ENCODE measurements at regions not wholly inside any gene's neighbourhood (a gene's known extent, or its start where the extent isn't known, plus 50 kb on each side); places are given as distances from the start of the nearest gene placed in this dataset.

- Histone ChIP-seq H3K79me2 (ENCODE audit: low read length) (no peaks in the 10 kb centered on the region), H3K4me3 (ENCODE audit: low read length) (no peak overlapping the region), H3K9ac (ENCODE audit: low read length) (no peak overlapping the region), H3K9me3 (ENCODE audit: low read length) (no peaks in the 10 kb centered on the region), H3K36me3 (ENCODE audit: insufficient read depth, low read length) (no peaks in the 10 kb centered on the region), H4K20me1 (ENCODE audit: insufficient read depth, low read depth, low read length) (no peaks in the 10 kb centered on the region), H3K27me3 (ENCODE audit: low read length) (no peaks in the 10 kb centered on the region), H3K4me2 (ENCODE audit: low read depth, low read length, poor library complexity, severe bottlenecking) (no peak overlapping the region), H3K4me1 (ENCODE audit: low read length) (peaks cover 8% of the 10 kb centered on the region), H3K27ac (ENCODE audit: low read length) (no peak overlapping the region), H2AFZ (ENCODE audit: low read length) (no peak overlapping the region), H3K9me2 (replicated peaks; ENCODE audit: insufficient read depth, low read length) (no peaks in the 10 kb centered on the region)
- no peak for DNase-seq
Measured at GRCh38 chr6:12609751-12610150, 106.8 kb upstream of the PHACTR1 start.

- no peak overlapping the region for H3K9ac ChIP-seq (ENCODE audit: low read length)
- H4K20me1 ChIP-seq (ENCODE audit: insufficient read depth, low read depth, low read length): no peaks in the 10 kb centered on the region
- no peak overlapping the region for H3K4me2 ChIP-seq (ENCODE audit: low read depth, low read length, poor library complexity, severe bottlenecking)
Measured at GRCh38 chr6:12610862-12611261, 105.7 kb upstream of the PHACTR1 start.

GRCh38 chr6:12613811-12614210, 102.8 kb upstream of the PHACTR1 start:
- H3K9ac ChIP-seq (ENCODE audit: low read length): no peak overlapping the region
- no peaks in the 10 kb centered on the region; the same call in 1 of the 2 replicates for H3K4me1 ChIP-seq (ENCODE audit: low read length)
- H3K9me3 ChIP-seq (ENCODE audit: low read length): no peaks in the 10 kb centered on the region
- no peaks in the 10 kb centered on the region for H3K79me2 ChIP-seq (ENCODE audit: low read length)
- H2AFZ ChIP-seq (ENCODE audit: low read length): no peak overlapping the region
- no peaks in the 10 kb centered on the region for H3K36me3 ChIP-seq (ENCODE audit: insufficient read depth, low read length)
- no peaks in the 10 kb centered on the region for H4K20me1 ChIP-seq (ENCODE audit: insufficient read depth, low read depth, low read length)
- H3K27me3 ChIP-seq (ENCODE audit: low read length): no peaks in the 10 kb centered on the region
- H3K9me2 ChIP-seq (replicated peaks; ENCODE audit: insufficient read depth, low read length): no peaks in the 10 kb centered on the region
- no peak overlapping the region for H3K4me3 ChIP-seq (ENCODE audit: low read length)
- no peak overlapping the region for H3K27ac ChIP-seq (ENCODE audit: low read length)
- DNase-seq: no peak
- H3K4me2 ChIP-seq (ENCODE audit: low read depth, low read length, poor library complexity, severe bottlenecking): no peak overlapping the region

More at GRCh38 chr6:12610862-12611261, 105.7 kb upstream of the PHACTR1 start:
- Histone ChIP-seq H3K9me2 (replicated peaks; ENCODE audit: insufficient read depth, low read length) (no peaks in the 10 kb centered on the region), H3K4me1 (ENCODE audit: low read length) (peaks cover 8% of the 10 kb centered on the region), H3K27ac (ENCODE audit: low read length) (no peak overlapping the region), H3K36me3 (ENCODE audit: insufficient read depth, low read length) (no peaks in the 10 kb centered on the region), H3K27me3 (ENCODE audit: low read length) (no peaks in the 10 kb centered on the region), H3K9me3 (ENCODE audit: low read length) (no peaks in the 10 kb centered on the region), H3K4me3 (ENCODE audit: low read length) (no peak overlapping the region), H3K79me2 (ENCODE audit: low read length) (no peaks in the 10 kb centered on the region), H2AFZ (ENCODE audit: low read length) (no peak overlapping the region)
- DNase-seq: no peak

GRCh38 chr6:12614456-12614855, 102.1 kb upstream of the PHACTR1 start:
- no peak overlapping the region for H3K4me2 ChIP-seq (ENCODE audit: low read depth, low read length, poor library complexity, severe bottlenecking)
- no peaks in the 10 kb centered on the region for H3K36me3 ChIP-seq (ENCODE audit: insufficient read depth, low read length)
- DNase-seq: no peak
- no peaks in the 10 kb centered on the region for H3K27me3 ChIP-seq (ENCODE audit: low read length)
- no peak overlapping the region for H2AFZ ChIP-seq (ENCODE audit: low read length)
- H4K20me1 ChIP-seq (ENCODE audit: insufficient read depth, low read depth, low read length): no peaks in the 10 kb centered on the region
- no peak overlapping the region for H3K9ac ChIP-seq (ENCODE audit: low read length)
- H3K4me1 ChIP-seq (ENCODE audit: low read length): no peaks in the 10 kb centered on the region
- H3K9me2 ChIP-seq (replicated peaks; ENCODE audit: insufficient read depth, low read length): no peaks in the 10 kb centered on the region
- no peaks in the 10 kb centered on the region for H3K9me3 ChIP-seq (ENCODE audit: low read length)
- no peak overlapping the region for H3K4me3 ChIP-seq (ENCODE audit: low read length)
- no peaks in the 10 kb centered on the region for H3K79me2 ChIP-seq (ENCODE audit: low read length)
- H3K27ac ChIP-seq (ENCODE audit: low read length): no peak overlapping the region

- Histone ChIP-seq H4K20me1 (ENCODE audit: insufficient read depth, low read depth, low read length) (no peaks in the 10 kb centered on the region), H3K4me3 (ENCODE audit: low read length) (no peak overlapping the region), H3K4me2 (ENCODE audit: low read depth, low read length, poor library complexity, severe bottlenecking) (no peak overlapping the region), H3K27me3 (ENCODE audit: low read length) (0 out of 2 replicates have a peak, but pooled peaks cover 4% of the 10 kb centered on the region), H3K36me3 (ENCODE audit: insufficient read depth, low read length) (no peaks in the 10 kb centered on the region), H3K9me3 (ENCODE audit: low read length) (no peaks in the 10 kb centered on the region), H3K79me2 (ENCODE audit: low read length) (no peaks in the 10 kb centered on the region), H3K4me1 (ENCODE audit: low read length) (no peaks in the 10 kb centered on the region), H3K27ac (ENCODE audit: low read length) (no peak overlapping the region), H3K9me2 (replicated peaks; ENCODE audit: insufficient read depth, low read length) (no peaks in the 10 kb centered on the region), H2AFZ (ENCODE audit: low read length) (no peak overlapping the region), H3K9ac (ENCODE audit: low read length) (no peak overlapping the region)
- no peak for DNase-seq
Measured at GRCh38 chr6:12618296-12618695, 98.3 kb upstream of the PHACTR1 start.

- no peak overlapping the region for H3K27ac ChIP-seq (ENCODE audit: low read length)
- no peaks in the 10 kb centered on the region for H3K79me2 ChIP-seq (ENCODE audit: low read length)
- H3K4me1 ChIP-seq (ENCODE audit: low read length): no peaks in the 10 kb centered on the region
- no peak overlapping the region for H2AFZ ChIP-seq (ENCODE audit: low read length)
- H3K27me3 ChIP-seq (ENCODE audit: low read length): 0 out of 2 replicates have a peak, but pooled peaks cover 4% of the 10 kb centered on the region
- H3K9ac ChIP-seq (ENCODE audit: low read length): no peak overlapping the region
- H4K20me1 ChIP-seq (ENCODE audit: insufficient read depth, low read depth, low read length): no peaks in the 10 kb centered on the region
- no peak overlapping the region for H3K4me2 ChIP-seq (ENCODE audit: low read depth, low read length, poor library complexity, severe bottlenecking)
- no peaks in the 10 kb centered on the region for H3K36me3 ChIP-seq (ENCODE audit: insufficient read depth, low read length)
- no peaks in the 10 kb centered on the region for H3K9me2 ChIP-seq (replicated peaks; ENCODE audit: insufficient read depth, low read length)
- no peaks in the 10 kb centered on the region for H3K9me3 ChIP-seq (ENCODE audit: low read length)
- no peak for DNase-seq
- H3K4me3 ChIP-seq (ENCODE audit: low read length): no peak overlapping the region
Measured at GRCh38 chr6:12621754-12622153, 94.8 kb upstream of the PHACTR1 start.

GRCh38 chr6:12622566-12622965, 94.0 kb upstream of the PHACTR1 start:
- no peaks in the 10 kb centered on the region for H3K79me2 ChIP-seq (ENCODE audit: low read length)
- H3K27me3 ChIP-seq (ENCODE audit: low read length): 0 out of 2 replicates have a peak, but pooled peaks cover 4% of the 10 kb centered on the region
- DNase-seq: no peak
- H4K20me1 ChIP-seq (ENCODE audit: insufficient read depth, low read depth, low read length): no peaks in the 10 kb centered on the region
- no peak overlapping the region for H3K4me2 ChIP-seq (ENCODE audit: low read depth, low read length, poor library complexity, severe bottlenecking)
- no peaks in the 10 kb centered on the region for H3K9me2 ChIP-seq (replicated peaks; ENCODE audit: insufficient read depth, low read length)
- H2AFZ ChIP-seq (ENCODE audit: low read length): no peak overlapping the region
- H3K4me3 ChIP-seq (ENCODE audit: low read length): no peak overlapping the region
- no peak overlapping the region for H3K9ac ChIP-seq (ENCODE audit: low read length)
- no peaks in the 10 kb centered on the region for H3K36me3 ChIP-seq (ENCODE audit: insufficient read depth, low read length)
- no peaks in the 10 kb centered on the region for H3K9me3 ChIP-seq (ENCODE audit: low read length)
- H3K4me1 ChIP-seq (ENCODE audit: low read length): no peaks in the 10 kb centered on the region
- no peak overlapping the region for H3K27ac ChIP-seq (ENCODE audit: low read length)

- Histone ChIP-seq H3K4me1 (ENCODE audit: low read length) (no peaks in the 10 kb centered on the region), H3K9ac (ENCODE audit: low read length) (no peak overlapping the region), H3K4me2 (ENCODE audit: low read depth, low read length, poor library complexity, severe bottlenecking) (no peak overlapping the region), H3K36me3 (ENCODE audit: insufficient read depth, low read length) (no peaks in the 10 kb centered on the region), H3K79me2 (ENCODE audit: low read length) (no peaks in the 10 kb centered on the region), H3K27me3 (ENCODE audit: low read length) (0 out of 2 replicates have a peak, but pooled peaks cover 4% of the 10 kb centered on the region), H3K9me2 (replicated peaks; ENCODE audit: insufficient read depth, low read length) (no peaks in the 10 kb centered on the region), H3K9me3 (ENCODE audit: low read length) (no peaks in the 10 kb centered on the region), H3K4me3 (ENCODE audit: low read length) (no peak overlapping the region), H4K20me1 (ENCODE audit: insufficient read depth, low read depth, low read length) (no peaks in the 10 kb centered on the region), H3K27ac (ENCODE audit: low read length) (no peak overlapping the region), H2AFZ (ENCODE audit: low read length) (no peak overlapping the region)
- DNase-seq: no peak
Measured at GRCh38 chr6:12624142-12624837, 92.3 kb upstream of the PHACTR1 start.
